ENCODE measurements at regions not wholly inside any gene's neighbourhood (a gene's known extent, or its start where the extent isn't known, plus 50 kb on each side); places are given as distances from the start of the nearest gene placed in this dataset.

DNA sequence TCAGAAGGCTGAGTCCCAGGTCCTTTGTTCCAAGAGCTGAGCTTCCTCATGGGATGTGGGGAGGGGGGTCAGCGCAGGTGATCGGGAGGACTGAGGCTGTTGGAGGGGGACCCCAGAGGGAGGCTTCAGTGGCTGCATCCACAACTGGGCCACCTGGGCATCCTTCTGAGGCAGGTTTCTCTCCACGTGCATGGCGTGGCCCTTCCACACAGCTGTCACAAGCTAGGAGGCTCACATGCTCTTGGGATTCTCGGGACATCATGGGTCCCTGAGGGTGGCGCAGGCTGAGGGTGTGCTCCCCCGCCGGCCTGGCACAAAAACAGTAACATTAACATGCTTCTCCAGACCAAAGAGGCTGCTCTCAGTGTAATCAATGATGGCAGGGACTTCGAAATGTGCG is 229.6 kb upstream of the AJAP1 start:
- no peaks in the 10 kb centered on the region; the same call in 1 of the 2 replicates for H3K27me3 ChIP-seq (ENCODE audit: insufficient read depth, low read depth)
- TF ChIP-seq, protein P1, sequence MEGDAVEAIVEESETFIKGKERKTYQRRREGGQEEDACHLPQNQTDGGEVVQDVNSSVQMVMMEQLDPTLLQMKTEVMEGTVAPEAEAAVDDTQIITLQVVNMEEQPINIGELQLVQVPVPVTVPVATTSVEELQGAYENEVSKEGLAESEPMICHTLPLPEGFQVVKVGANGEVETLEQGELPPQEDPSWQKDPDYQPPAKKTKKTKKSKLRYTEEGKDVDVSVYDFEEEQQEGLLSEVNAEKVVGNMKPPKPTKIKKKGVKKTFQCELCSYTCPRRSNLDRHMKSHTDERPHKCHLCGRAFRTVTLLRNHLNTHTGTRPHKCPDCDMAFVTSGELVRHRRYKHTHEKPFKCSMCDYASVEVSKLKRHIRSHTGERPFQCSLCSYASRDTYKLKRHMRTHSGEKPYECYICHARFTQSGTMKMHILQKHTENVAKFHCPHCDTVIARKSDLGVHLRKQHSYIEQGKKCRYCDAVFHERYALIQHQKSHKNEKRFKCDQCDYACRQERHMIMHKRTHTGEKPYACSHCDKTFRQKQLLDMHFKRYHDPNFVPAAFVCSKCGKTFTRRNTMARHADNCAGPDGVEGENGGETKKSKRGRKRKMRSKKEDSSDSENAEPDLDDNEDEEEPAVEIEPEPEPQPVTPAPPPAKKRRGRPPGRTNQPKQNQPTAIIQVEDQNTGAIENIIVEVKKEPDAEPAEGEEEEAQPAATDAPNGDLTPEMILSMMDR (conservative IDR thresholded peaks at IDR 0.05; ENCODE audit: low read depth, low read length): no peak
- no peaks in the 10 kb centered on the region for H3K4me1 ChIP-seq (ENCODE audit: low read depth, poor library complexity, severe bottlenecking)

DNA sequence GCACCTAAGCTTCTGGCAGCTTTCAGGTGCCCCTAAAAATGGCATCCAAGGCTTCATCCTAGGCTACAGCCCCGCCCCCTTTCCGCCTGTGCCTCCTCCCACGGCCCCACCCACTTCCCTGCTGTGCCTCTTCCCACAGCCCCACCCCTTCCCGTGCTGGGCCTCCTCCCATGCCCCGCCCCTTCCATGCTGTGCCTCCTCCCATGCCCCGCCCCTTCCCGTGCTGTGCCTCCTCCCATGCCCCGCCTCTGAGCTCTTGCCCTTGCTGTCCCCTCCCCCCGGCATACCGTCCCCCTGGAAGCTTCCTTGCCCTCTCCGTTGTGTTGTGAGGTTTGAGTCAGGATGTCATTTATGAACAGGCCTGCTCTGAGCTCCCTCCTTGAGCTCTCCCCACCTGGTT is 228.5 kb upstream of the AJAP1 start:
- Histone ChIP-seq H3K27me3 (ENCODE audit: insufficient read depth, low read depth) (no peaks in the 10 kb centered on the region; the same call in 1 of the 2 replicates), H3K4me2 (no peak overlapping the region), H3K27ac (no peak overlapping the region), H3K4me1 (ENCODE audit: low read depth, poor library complexity, severe bottlenecking) (no peaks in the 10 kb centered on the region), H4K20me1 (ENCODE audit: insufficient read depth) (no peaks in the 10 kb centered on the region), H3K79me2 (ENCODE audit: insufficient read depth, low read depth) (no peaks in the 10 kb centered on the region), H3K36me3 (ENCODE audit: insufficient read depth) (no peaks in the 10 kb centered on the region), H3K4me3 (IDR thresholded peaks at IDR 0.05; ENCODE audit: insufficient read depth, low read depth, low read length) (no peak overlapping the region), H2AFZ (ENCODE audit: low read depth) (peak overlapping the region; percentile 22; the same call in 1 of the 2 replicates), H3K9ac (no peak overlapping the region)
- TF ChIP-seq, protein P1 (conservative IDR thresholded peaks at IDR 0.05; ENCODE audit: low read depth, low read length): no peak

More for the DNA sequence above, 229.6 kb upstream of the AJAP1 start:
- H3K27ac ChIP-seq: no peak overlapping the region
- H4K20me1 ChIP-seq (ENCODE audit: insufficient read depth): no peaks in the 10 kb centered on the region
- H3K4me3 ChIP-seq (IDR thresholded peaks at IDR 0.05; ENCODE audit: insufficient read depth, low read depth, low read length): no peak overlapping the region
- H3K4me2 ChIP-seq: no peak overlapping the region
- no peak overlapping the region for H3K9ac ChIP-seq
- H2AFZ ChIP-seq (ENCODE audit: low read depth): no peak overlapping the region
- no peaks in the 10 kb centered on the region for H3K79me2 ChIP-seq (ENCODE audit: insufficient read depth, low read depth)
- no peaks in the 10 kb centered on the region for H3K36me3 ChIP-seq (ENCODE audit: insufficient read depth)

DNA sequence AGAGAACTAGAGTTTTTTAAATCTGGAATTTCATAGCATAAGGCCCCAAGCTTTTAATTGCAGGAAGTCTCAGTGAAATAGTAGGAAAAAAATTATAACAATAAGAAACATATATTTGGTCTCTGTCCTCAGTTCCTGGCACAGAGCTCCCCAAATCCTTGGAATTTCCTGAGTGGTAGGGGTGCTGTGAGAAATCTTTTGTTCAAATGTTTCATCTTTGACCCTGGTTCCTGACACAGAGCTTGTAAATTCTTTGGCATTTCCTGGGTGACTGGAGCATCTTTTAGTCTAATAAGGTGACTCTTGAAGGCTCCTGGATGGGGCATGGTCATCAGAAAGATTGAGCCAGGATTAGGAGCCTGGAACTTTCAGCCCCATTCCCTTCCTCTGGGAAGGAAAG is 225.7 kb upstream of the AJAP1 start:
- H3K4me3 ChIP-seq (IDR thresholded peaks at IDR 0.05; ENCODE audit: insufficient read depth, low read depth, low read length): no peak overlapping the region
- H3K27ac ChIP-seq: no peak overlapping the region
- no peak overlapping the region for H3K9ac ChIP-seq
- TF ChIP-seq, protein P1 (conservative IDR thresholded peaks at IDR 0.05; ENCODE audit: low read depth, low read length): no peak
- H3K36me3 ChIP-seq (ENCODE audit: insufficient read depth): no peaks in the 10 kb centered on the region
- H3K79me2 ChIP-seq (ENCODE audit: insufficient read depth, low read depth): no peaks in the 10 kb centered on the region
- H3K4me2 ChIP-seq: no peak overlapping the region
- H3K4me1 ChIP-seq (ENCODE audit: low read depth, poor library complexity, severe bottlenecking): no peaks in the 10 kb centered on the region
- H3K27me3 ChIP-seq (ENCODE audit: insufficient read depth, low read depth): no peaks in the 10 kb centered on the region; the same call in 1 of the 2 replicates
- H2AFZ ChIP-seq (ENCODE audit: low read depth): no peak overlapping the region
- H4K20me1 ChIP-seq (ENCODE audit: insufficient read depth): no peaks in the 10 kb centered on the region

DNA sequence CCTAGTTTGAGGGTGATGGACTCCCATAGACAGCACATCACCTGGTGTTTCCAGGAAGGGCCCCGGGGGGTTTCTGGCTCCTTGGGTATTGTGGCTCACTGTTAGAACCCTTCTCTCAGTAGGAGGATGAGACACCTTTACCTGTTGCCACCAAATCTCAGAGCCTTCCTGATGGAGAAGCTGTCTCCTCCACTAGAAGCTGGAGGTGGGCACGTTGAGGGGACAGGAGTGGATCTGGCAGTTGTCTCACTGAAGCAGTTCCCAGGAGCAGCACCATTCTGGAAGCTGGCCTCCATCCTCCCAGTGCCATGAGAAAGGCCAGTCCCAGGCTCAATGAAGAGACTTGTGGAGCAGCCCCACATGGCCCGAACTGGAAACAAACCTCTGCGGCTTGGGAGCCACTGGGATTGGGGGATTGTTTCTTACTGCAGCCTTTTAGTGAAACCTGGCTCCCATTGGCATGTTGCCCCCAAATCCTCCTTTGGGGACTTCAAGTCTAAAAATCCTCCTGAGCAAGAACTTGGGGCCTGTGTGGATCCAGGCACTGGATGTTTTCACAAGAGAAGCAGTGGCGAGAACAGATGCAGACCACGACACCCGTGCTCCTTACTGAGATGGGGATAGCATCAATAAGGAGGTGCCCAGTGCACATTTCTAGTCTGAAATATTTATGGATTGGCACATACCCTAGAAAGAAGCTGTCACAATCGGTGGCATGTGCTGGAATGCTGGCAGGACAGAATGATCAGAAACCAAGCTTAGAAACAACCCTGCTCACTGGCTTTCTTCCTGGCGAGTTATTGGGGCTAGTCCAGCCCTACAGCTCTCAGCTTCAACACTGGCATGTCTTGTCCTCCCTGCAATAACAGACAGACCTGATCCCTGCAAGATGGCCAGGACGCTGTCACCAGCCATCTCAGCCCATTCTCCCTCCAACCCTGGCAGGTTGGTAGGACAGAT is 223.7 kb upstream of the AJAP1 start:
- Histone ChIP-seq H3K4me1 (ENCODE audit: low read depth, poor library complexity, severe bottlenecking) (no peaks in the 10 kb centered on the region), H3K27me3 (ENCODE audit: insufficient read depth, low read depth) (no peaks in the 10 kb centered on the region; the same call in 1 of the 2 replicates), H3K4me3 (IDR thresholded peaks at IDR 0.05; ENCODE audit: insufficient read depth, low read depth, low read length) (no peak overlapping the region), H3K79me2 (ENCODE audit: insufficient read depth, low read depth) (no peaks in the 10 kb centered on the region), H3K36me3 (ENCODE audit: insufficient read depth) (no peaks in the 10 kb centered on the region), H3K4me2 (no peak overlapping the region), H4K20me1 (ENCODE audit: insufficient read depth) (no peaks in the 10 kb centered on the region), H2AFZ (ENCODE audit: low read depth) (no peak overlapping the region), H3K27ac (no peak overlapping the region), H3K9ac (no peak overlapping the region)
- TF ChIP-seq, protein P1 (conservative IDR thresholded peaks at IDR 0.05; ENCODE audit: low read depth, low read length): no peak
